Motor neuron (in vitro differentiated cells): ENCODE measurements at regions not wholly inside any gene's neighbourhood (a gene's known extent, or its start where the extent isn't known, plus 50 kb on each side); places are given as distances from the start of the nearest gene placed in this dataset.

Experiments used
- ATAC-seq, 8 experiments: fragments of 200-7000 bp; cut with Tn5 transposase; replicated peaks in 6 of 8; 2 replicates each; pipeline ENCODE4 v1.8.0; 2021; ENCODE audit warnings: mild to moderate bottlenecking in 8 of 8, moderate library complexity in 8 of 8
- H3K27ac ChIP-seq, 2 donors: fragments of 250-450 bp; sonication (Bioruptor Pico); 2 replicates each; pipeline ENCODE4 v1.9.0; 2021; ENCODE audit warnings: antibody characterized with exemption in 2 of 2, mild to moderate bottlenecking in 2 of 2, moderate library complexity in 1 of 2
- H3K4me1 ChIP-seq, 2 donors: fragments of 250-450 bp; sonication (Bioruptor Pico); replicated peaks in 1 of 2; 2 replicates each; pipeline ENCODE4 v1.6.1; 2021; ENCODE audit warnings: antibody characterized with exemption in 2 of 2, mild to moderate bottlenecking in 2 of 2, moderate library complexity in 1 of 2
- H3K4me3 ChIP-seq, 5 donors: fragments of 250-450 bp; sonication (Bioruptor Pico); 2 replicates each; pipeline ENCODE4 v1.9.0; 2021; ENCODE audit warnings: antibody characterized with exemption in 5 of 5, mild to moderate bottlenecking in 5 of 5, moderate library complexity in 4 of 5
- WGBS, 10 experiments: fragments of 450-650 bp; shearing (Covaris generic); methylation state at CpG; one replicate each; pipeline ENCODE4 v1.0.0; 2022; 5-methylcytosine and 5-hydroxymethylcytosine counted together
- in situ Hi-C, 9 experiments: fragments of 400-800 bp; cut with MboI; loops; one replicate each; pipeline ENCODE4 v1.15.0; 2021; ENCODE audit warnings: low sequenced_read_pairs in 9 of 9, low pct_unique_long_range_greater_than_20kb in 2 of 9; ENCODE audit not compliant: unreplicated experiment in 9 of 9

DNA sequence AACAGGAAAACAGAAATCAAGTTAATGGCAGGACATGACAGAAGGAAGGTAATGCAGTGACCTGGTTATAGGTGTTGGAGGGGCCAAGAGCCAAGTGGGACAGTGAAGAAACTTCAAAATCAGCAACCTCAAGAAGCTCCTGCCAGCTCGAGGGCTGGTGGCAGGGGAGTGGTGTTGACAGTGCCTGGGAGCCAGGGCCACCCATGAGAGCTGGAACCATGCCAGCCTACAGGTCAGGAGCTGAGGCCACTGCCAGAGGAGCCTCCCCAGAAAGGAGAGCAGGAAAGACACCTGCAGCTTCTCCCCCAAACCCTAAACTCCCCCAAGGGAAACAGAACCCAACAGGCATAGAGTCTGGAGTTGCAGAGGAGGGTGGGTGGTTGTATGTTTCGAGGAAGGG is 262.1 kb downstream of the LRFN2 start:
- Histone ChIP-seq H3K27ac (no peak overlapping the region), H3K4me1 (peaks cover 42 to 47% of the 10 kb centered on the region in 2 donors), H3K4me3 (no peak overlapping the region)
- in situ Hi-C loops = no loop called here
- ATAC-seq = no peak
- 17 to 100% (median 53%) methylated on average over 1 to 2 of the region's 2 CpGs; no CpG with 5 or more reads in 6 of the 10 experiments for WGBS, 10 experiments

DNA sequence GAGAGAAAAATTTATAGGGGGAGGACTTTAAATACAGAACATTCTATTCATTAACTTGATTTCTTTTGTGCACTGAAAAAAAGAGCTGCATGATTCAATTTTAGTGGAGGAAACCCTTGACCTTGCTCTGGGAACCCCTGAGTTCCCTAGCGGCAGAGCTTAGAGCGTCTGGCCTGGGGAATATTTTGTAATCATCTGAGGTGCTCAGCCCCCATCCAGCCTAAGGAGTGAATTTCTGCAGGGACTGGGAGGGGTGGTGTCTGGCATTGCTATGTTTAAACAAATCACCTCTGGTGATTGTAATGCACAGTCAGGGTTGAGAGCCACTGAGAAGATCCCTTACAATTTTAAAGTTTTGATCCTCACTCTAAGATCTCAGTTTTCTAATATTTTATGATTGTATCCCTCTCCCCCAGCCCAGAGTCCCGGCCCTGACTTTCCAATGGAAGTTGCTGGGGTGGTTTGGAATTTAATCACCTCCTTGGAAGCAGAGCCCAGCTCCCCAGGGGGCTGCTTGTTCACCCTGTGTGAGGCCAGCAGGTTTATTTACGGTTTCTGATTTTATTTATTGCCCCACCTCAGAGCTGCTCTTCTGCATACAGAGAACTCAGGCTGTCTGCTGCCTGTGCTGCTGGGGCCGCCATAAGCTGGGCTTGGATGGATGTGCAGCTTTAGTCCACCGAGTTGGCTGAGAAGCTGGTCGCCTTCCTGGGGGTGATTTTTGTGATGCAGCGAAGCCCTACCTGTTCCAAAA is 263.1 kb downstream of the LRFN2 start:
- WGBS, 10 experiments = 0 to 62% (median 35%) methylated on average over 1 to 8 of the region's 8 CpGs; no CpG with 5 or more reads in 4 of the 10 experiments
- peak in 5 of 8 experiments; percentile 71 to 90 (median 81) for ATAC-seq
- Histone ChIP-seq H3K4me1 (peaks cover 40 to 42% of the 10 kb centered on the region in 2 donors), H3K4me3 (no peak overlapping the region), H3K27ac (no peak overlapping the region)
- in situ Hi-C loops = loop anchor here in 4 of 9 experiments (25.0 kb wide), 2 partner anchors 337 to 962 kb away; no protein-coding TSS in a partner anchor

DNA sequence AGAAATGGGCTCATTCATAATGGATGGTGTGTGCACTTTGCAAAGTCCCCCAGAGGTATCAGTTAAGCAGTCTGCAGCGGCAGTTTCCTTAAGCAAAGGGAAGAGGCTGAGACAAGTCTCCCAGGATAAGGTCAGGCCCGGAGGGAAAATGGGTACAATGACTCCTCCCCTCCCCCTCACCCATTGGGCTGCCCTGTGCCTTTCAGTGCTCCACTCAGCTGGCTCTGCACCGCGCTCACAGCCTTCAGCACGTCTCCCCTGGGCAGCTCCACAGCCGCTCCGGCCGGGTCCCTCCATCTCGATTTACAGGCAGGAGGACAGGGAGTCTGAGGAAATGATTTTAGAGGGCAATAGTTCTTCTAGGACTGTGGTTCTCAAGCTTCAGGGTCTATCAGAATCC is 264.8 kb downstream of the LRFN2 start:
- Histone ChIP-seq H3K4me3 (no peak overlapping the region), H3K4me1 (peaks cover 30 to 34% of the 10 kb centered on the region in 2 donors), H3K27ac (no peak overlapping the region)
- ATAC-seq = no peak
- 30 to 100% (median 80%) methylated on average over 1 to 3 of the region's 9 CpGs; no CpG with 5 or more reads in 5 of the 10 experiments for WGBS, 10 experiments
- in situ Hi-C loops = loop anchor here in 4 of 9 experiments (25.0 kb wide), 2 partner anchors 335 to 960 kb away; no protein-coding TSS in a partner anchor

DNA sequence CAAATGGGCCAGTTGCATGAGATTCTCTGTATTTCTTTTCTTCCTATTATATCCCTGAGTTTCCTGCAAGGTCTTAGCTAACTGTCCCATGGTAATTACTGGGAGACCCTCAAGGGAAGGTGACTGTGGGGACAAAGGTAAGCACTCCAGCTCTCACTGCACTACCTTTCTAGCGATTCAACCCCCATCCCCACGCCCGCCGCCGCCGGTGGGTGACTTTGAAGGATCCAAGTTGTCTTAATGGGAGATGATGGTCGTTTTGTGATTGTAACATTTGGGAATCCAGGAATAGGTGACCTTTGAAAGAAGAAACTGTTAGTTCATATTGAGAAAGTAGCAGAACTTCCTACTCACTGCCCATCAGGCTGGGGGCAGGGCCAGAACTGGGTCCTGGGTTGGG is 265.5 kb downstream of the LRFN2 start:
- no peak for ATAC-seq
- in situ Hi-C loops = loop anchor here in 4 of 9 experiments (25.0 kb wide), 2 partner anchors 334 to 959 kb away; no protein-coding TSS in a partner anchor
- Histone ChIP-seq H3K4me1 (peaks cover 24 to 30% of the 10 kb centered on the region in 2 donors), H3K4me3 (no peak overlapping the region), H3K27ac (no peak overlapping the region)
- WGBS, 10 experiments = 50 to 100% (median 74%) methylated on average over 1 to 6 of the region's 7 CpGs; no CpG with 5 or more reads in 4 of the 10 experiments

DNA sequence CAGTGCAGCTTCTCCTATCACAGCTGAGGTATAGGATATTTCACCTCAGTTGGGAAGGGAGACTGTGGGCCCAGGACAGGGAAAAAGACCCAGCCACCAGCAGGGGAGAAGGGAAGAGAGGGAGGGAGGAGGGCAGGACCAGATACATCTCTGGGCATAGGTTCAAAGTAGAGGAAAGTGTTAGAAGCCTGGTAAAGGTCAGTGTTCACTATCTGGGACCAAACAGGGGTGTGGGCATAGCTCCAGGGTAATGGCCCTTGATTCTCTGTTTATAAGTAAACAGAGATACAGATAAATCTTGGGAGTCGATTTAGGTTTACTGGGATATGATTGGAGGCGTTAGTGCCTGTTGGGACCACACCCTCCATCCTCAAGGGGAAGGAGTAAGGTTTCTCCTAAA is 266.2 kb downstream of the LRFN2 start:
- Histone ChIP-seq H3K4me3 (no peak overlapping the region), H3K4me1 (peaks cover 20 to 28% of the 10 kb centered on the region in 2 donors), H3K27ac (no peak overlapping the region)
- in situ Hi-C loops = loop anchor here in 4 of 9 experiments (25.0 kb wide), 2 partner anchors 334 to 959 kb away; no protein-coding TSS in a partner anchor
- ATAC-seq = no peak
- 11 to 100% (median 55%) methylated on average over 1 to 2 of the region's 2 CpGs; no CpG with 5 or more reads in 6 of the 10 experiments for WGBS, 10 experiments

DNA sequence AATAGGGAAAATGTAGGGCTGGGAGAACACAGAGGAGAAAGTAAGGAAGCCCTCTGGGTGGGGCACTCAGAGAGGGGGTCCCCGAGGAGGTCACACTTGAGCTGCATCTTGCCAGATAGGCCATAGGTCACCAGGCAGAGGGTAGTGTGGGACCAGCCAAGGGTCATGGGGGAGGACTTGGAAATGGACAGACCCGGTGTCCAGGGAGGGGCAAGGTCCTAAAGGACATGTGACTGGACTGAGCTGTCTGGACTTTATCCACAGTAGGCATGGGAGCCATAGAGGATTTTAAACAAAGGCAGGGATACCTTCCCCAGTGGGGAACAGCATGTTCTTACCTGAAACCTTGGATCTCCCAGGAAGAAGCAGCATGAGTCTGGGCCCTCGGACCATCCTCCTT is 266.7 kb downstream of the LRFN2 start:
- in situ Hi-C loops = loop anchor here in 4 of 9 experiments (25.0 kb wide), 2 partner anchors 333 to 958 kb away; no protein-coding TSS in a partner anchor
- 0 to 80% (median 71%) methylated on average over 1 of the region's 3 CpGs; no CpG with 5 or more reads in 7 of the 10 experiments for WGBS, 10 experiments

DNA sequence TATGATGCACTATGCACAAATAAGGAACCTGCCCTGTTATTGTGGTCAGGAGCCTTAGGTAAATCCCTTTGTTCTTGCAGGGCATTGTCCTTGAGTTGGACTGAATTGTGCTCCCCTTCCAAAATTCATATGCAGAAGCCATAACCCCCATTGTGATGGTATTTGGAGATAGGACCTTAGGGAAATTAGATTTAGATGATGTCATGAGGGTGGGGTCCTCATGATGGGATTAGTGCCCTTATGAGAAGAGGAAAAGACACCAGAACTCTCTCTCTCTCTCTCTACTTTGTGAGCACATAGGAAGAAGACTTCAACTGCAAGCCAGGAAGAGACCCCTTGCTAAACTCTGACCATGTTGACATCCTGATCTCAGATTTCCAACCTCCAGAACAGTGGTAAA is 268.0 kb downstream of the LRFN2 start:
- Histone ChIP-seq H3K4me3 (no peak overlapping the region), H3K27ac (no peak overlapping the region), H3K4me1 (peaks cover 8 to 13% of the 10 kb centered on the region in 2 donors)
- in situ Hi-C loops = loop anchor here in 4 of 9 experiments (10.0 to 25.0 kb wide), 3 partner anchors 332 to 957 kb away; no protein-coding TSS in a partner anchor
- no peak for ATAC-seq

More for the DNA sequence above, 266.7 kb downstream of the LRFN2 start:
- no peak overlapping the region for H3K4me3 ChIP-seq
- ATAC-seq = no peak
- peaks cover 20 to 26% of the 10 kb centered on the region in 2 donors for H3K4me1 ChIP-seq
- no peak overlapping the region for H3K27ac ChIP-seq

DNA sequence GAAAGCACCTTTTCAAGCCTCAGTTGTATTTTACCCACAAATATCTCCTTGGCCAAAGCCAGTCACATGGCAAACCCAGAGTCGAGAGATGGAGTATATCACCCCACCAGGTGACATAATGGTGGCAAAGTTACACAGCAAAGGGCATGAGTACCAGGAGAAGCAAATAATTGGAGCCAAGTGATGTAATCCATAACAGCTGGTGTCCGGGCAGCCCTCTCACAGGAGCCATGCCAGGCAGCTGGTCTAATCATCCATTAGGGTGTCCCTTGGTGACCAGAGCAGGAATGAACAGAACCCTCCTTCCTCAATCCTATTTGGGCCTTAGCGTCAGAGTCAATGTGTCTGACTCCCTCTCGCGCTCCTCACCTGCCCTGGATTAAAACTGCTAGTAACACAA is 272.1 kb downstream of the LRFN2 start:
- ATAC-seq = peak in 1 of 8 experiments; percentile 43
- WGBS, 10 experiments = 40 to 100% (median 80%) methylated on average over 1 to 4 of the region's 5 CpGs; no CpG with 5 or more reads in 3 of the 10 experiments
- in situ Hi-C loops = loop anchor here in 4 of 9 experiments (10.0 to 25.0 kb wide), 3 partner anchors 328 to 953 kb away; no protein-coding TSS in a partner anchor

DNA sequence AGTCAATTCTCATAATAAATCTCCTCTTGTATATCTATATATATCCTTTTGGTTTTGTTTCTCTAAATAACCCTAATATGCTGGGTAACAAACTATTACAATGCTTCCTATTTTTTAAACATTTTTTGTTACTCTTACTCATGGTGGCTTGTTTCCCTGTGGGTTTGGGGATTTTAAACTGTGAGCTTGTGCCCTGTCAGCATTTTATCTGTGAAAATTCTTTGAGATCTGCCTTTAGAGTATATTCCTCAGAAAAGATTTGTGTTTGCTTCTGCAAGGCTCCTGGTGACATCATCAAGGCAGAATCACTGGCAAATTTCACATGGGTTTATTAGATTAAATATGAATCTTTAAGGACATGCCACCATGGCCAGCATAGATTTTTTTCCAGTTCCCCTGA is 273.6 kb downstream of the LRFN2 start:
- no peak overlapping the region for H3K4me3 ChIP-seq
- in situ Hi-C loops = loop anchor here in 4 of 9 experiments (10.0 to 25.0 kb wide), 3 partner anchors 326 to 951 kb away; no protein-coding TSS in a partner anchor
- peak in 1 of 8 experiments; percentile 13 for ATAC-seq
- H3K27ac ChIP-seq = no peak overlapping the region
- H3K4me1 ChIP-seq = no peaks in the 10 kb centered on the region

More for the DNA sequence above, 272.1 kb downstream of the LRFN2 start:
- Histone ChIP-seq H3K27ac (no peak overlapping the region), H3K4me1 (no peaks in the 10 kb centered on the region), H3K4me3 (no peak overlapping the region)

DNA sequence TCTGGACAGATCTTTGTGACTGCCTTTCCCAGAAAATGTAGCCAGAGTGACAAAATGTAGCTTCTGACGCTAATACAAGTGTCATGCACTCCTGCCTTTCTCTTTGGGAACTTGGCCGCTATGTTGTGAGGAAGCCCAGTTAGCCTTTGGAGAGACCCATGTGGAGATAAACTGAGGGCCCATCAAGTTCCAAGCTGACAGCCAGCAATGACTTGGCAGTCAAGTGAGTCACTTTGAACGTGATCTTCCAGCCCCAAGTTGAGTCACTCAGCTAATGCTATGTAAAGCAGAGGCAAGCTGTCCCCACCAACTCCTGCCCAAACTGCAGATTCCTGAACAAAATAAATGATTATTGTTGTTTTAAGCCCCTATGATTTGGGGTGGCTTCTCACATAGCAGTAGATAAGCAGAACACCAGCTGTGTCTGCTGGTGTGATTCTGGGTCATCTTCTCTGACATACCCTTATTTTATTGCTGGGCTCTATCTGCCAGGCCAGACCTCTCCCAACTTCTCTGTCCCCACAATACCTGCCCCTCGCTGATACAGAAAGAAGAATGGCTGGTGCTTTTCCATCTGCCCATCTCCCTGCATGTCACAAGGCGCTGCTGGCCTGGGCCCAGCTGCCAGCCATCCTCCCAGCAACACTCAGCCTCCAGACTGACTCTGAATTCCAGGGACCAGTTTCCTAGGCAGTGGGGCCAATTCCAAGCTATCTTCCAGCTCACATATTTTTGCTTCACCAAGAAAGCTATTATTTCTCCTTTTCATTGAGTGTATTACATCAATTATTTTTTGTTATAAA is 274.8 kb downstream of the LRFN2 start:
- Histone ChIP-seq H3K4me1 (peaks cover 0 to 5% of the 10 kb centered on the region in 2 donors), H3K4me3 (no peak overlapping the region), H3K27ac (no peak overlapping the region)
- 40 to 100% (median 76%) methylated on average over 1 to 5 of the region's 5 CpGs; no CpG with 5 or more reads in 1 of the 10 experiments for WGBS, 10 experiments
- ATAC-seq = peak in 3 of 8 experiments; percentile 71 to 87 (median 79)
- in situ Hi-C loops = loop anchor here in 4 of 9 experiments (10.0 to 25.0 kb wide), 3 partner anchors 325 to 950 kb away; no protein-coding TSS in a partner anchor

DNA sequence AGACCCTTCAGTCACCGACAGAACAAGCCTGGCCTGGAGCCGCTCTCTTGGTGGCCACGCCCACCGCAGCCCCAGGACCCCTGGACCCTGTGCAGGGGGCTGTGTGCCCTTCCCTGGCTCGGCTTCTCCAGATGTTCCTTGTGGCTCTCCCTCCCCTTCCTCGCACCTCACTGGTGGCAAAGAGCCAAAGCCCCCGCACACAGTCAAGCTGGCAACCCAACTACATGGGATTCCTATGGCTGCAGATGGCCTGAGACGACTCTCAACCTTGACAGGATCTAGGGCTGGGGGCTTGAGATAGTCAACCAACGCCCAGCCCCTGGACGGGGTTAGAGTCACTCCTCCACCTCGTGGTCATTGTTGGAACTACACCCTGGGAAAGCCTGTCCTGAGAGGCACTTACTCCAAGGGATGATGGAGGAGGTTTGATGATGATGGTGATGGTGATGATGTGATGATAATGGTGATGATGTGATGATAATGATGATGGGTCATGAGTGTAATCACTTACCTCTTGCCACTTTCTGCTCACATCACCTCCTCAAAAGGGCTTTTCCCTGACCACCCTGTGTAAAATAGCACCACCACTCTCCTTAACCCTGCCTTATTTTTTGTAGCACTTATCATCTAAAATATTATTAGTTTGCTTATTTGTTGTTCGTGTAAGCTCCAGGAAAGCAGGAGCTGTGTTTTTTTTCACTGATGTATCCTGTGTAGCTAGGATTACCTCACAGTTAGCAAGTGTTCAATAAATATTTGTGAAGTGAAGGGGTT is 278.4 kb downstream of the LRFN2 start:
- Histone ChIP-seq H3K4me3 (no peak overlapping the region), H3K27ac (no peak overlapping the region), H3K4me1 (peaks cover 0 to 5% of the 10 kb centered on the region in 2 donors)
- ATAC-seq = peak; percentile 60 to 98 (median 74)
- in situ Hi-C loops = loop anchor here in 4 of 9 experiments (25.0 kb wide), 2 partner anchors 321 to 946 kb away; no protein-coding TSS in a partner anchor
- 0 to 100% (median 10%) methylated on average over 1 to 8 of the region's 12 CpGs; no CpG with 5 or more reads in 3 of the 10 experiments for WGBS, 10 experiments

DNA sequence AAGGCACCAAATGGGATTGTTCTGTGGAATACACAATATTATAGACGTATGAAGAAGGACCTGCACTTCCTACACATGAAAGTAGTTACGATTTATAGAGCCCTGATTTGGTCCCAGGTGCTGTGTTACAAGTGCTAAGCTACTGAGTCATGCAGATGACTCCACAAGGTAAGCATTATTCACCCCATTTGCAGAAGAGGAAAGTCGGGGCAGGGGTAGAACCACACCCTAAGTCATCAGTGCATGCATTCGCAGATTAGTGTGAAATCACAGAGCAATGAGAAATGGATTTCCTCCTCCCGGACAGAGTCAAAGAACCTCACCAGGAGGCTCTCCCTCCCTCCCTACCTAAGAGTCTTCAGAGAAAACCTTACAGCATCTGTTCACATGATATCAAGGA is 279.5 kb downstream of the LRFN2 start:
- in situ Hi-C loops = loop anchor here in 4 of 9 experiments (25.0 kb wide), 2 partner anchors 320 to 945 kb away; no protein-coding TSS in a partner anchor
- peak in 2 of 8 experiments; percentile 23 to 27 for ATAC-seq
- no peak overlapping the region for H3K27ac ChIP-seq
- WGBS, 10 experiments = 37 to 92% (median 77%) methylated on average over 1 to 5 of the region's 5 CpGs
- H3K4me1 ChIP-seq = peaks cover 4 to 14% of the 10 kb centered on the region in 2 donors
- no peak overlapping the region for H3K4me3 ChIP-seq
